K562 (cell line): ENCODE measurements at regions not wholly inside any gene's neighbourhood (a gene's known extent, or its start where the extent isn't known, plus 50 kb on each side); places are given as distances from the start of the nearest gene placed in this dataset.

Source experiments
- ATAC-seq: fragments of 200-7000 bp; cut with Tn5 transposase; 3 replicates; pipeline ENCODE4 v1.9.1; 2020; ENCODE audit warnings: moderate library complexity
- BruUV-seq: library from RNA; stranded (reverse); fragments of 400-500 nt; replicated peaks from 2 replicates; lab custom pipeline; 2021; lab: Mats Ljungman, UMichigan
- CTCF ChIA-PET: fragments of 300-600 bp; formaldehyde crosslinking; extraction: SDS; loops from one replicate; lab custom pipeline; 2021; ENCODE audit warnings: low intra/inter-chr PET ratio; lab: Yijun Ruan, JAX
- POLR2A ChIA-PET: fragments of 300-600, 350-650 bp; sonication (Branson Sonifier 250); formaldehyde crosslinking; extraction: SDS; loops from one replicate; lab custom pipeline; 2021; ENCODE audit warnings: antibody characterized with exemption, inconsistent platforms; lab: Yijun Ruan, JAX
- DNase-seq, 4 experiments: peaks; one replicate each; pipeline versions ENCODE4 v3.0.0 to v3.0.0-alpha.2; 2011 to 2018; ENCODE audit warnings: low spot score in 3 of 4, mixed read lengths in 3 of 4; ENCODE audit errors: extremely low read depth in 1 of 4
- FAIRE-seq: peaks from 2 replicates; lab custom pipeline; 2011; peaks lifted over from hg19 to GRCh38; lab: Jason Lieb, UNC
- H2AFZ ChIP-seq: 2 replicates; pipeline ENCODE4 v1.6.0; 2011; ENCODE audit warnings: low read depth, low read length, control low read depth, inconsistent platforms
- H3K27ac ChIP-seq: fragments of 200-600 bp; 3 replicates; pipeline ENCODE4 v1.8.0; 2011; ENCODE audit warnings: low read depth, mild to moderate bottlenecking, control low read depth, inconsistent platforms, low read length, moderate library complexity, mixed read lengths; ENCODE audit errors: extremely low read depth
- H3K27me3 ChIP-seq, 2 experiments: fragments of 300-600 bp in 1 of 2; 2 replicates in 1 of 2; 3 replicates in 1 of 2; pipeline versions ENCODE4 v1.6.0 to v1.8.0; 2011; ENCODE audit warnings: inconsistent platforms in 2 of 2, low read length in 2 of 2, mild to moderate bottlenecking in 1 of 2, mixed read lengths in 1 of 2, moderate library complexity in 1 of 2; ENCODE audit not compliant: control insufficient read depth in 2 of 2, insufficient read depth in 2 of 2
- H3K36me3 ChIP-seq: fragments of 300-600 bp; 3 replicates; pipeline ENCODE4 v1.8.0; 2011; ENCODE audit warnings: mild to moderate bottlenecking, low read length, inconsistent platforms; ENCODE audit not compliant: control insufficient read depth, insufficient read depth
- H3K4me1 ChIP-seq, 2 experiments: fragments of 200-600 bp in 1 of 2; replicated peaks in 1 of 2; 2 replicates in 1 of 2; 3 replicates in 1 of 2; pipeline versions ENCODE4 v1.5.1 to v1.8.0; 2011; ENCODE audit warnings: inconsistent platforms in 2 of 2, low read length in 2 of 2, mild to moderate bottlenecking in 1 of 2, mixed read lengths in 1 of 2, moderate library complexity in 1 of 2; ENCODE audit not compliant: control insufficient read depth in 2 of 2, insufficient read depth in 2 of 2
- H3K4me2 ChIP-seq: 2 replicates; pipeline ENCODE4 v1.6.1; 2011; ENCODE audit warnings: low read length, control low read depth, inconsistent platforms, mixed read lengths; ENCODE audit not compliant: insufficient read depth
- H3K4me3 ChIP-seq: fragments of 200-600 bp; sonication (generic), shearing (Covaris generic); 2 replicates; pipeline ENCODE4 v1.5.1; 2016; ENCODE audit warnings: control low read depth, inconsistent platforms
- H3K79me2 ChIP-seq: fragments of 200-600 bp; 3 replicates; pipeline ENCODE4 v1.8.0; 2011; ENCODE audit warnings: low read length, inconsistent platforms; ENCODE audit not compliant: control insufficient read depth, insufficient read depth
- H3K9ac ChIP-seq, 2 experiments: 2 replicates each; pipeline versions ENCODE4 v1.6.0 to v1.6.1; 2011; ENCODE audit warnings: low read depth in 2 of 2, low read length in 2 of 2, control low read depth in 1 of 2, inconsistent platforms in 1 of 2, mild to moderate bottlenecking in 1 of 2, mixed read lengths in 1 of 2; ENCODE audit not compliant: insufficient read depth in 1 of 2
- H3K9me1 ChIP-seq: one replicate; pipeline ENCODE4 v1.6.0; 2011; ENCODE audit warnings: inconsistent platforms, mild to moderate bottlenecking, low read length, moderate library complexity; ENCODE audit not compliant: control insufficient read depth, insufficient read depth
- H3K9me3 ChIP-seq: replicated peaks from 2 replicates; pipeline ENCODE4 v1.5.1; 2011; ENCODE audit warnings: low read depth, low read length, inconsistent platforms; ENCODE audit not compliant: control insufficient read depth, insufficient read depth
- H4K20me1 ChIP-seq: replicated peaks from 2 replicates; pipeline ENCODE4 v1.6.1; 2011; ENCODE audit warnings: low read length, inconsistent platforms, mixed read lengths; ENCODE audit not compliant: control insufficient read depth, insufficient read depth
- HNRNPL ChIP-seq: fragments of 200-400 bp; formaldehyde crosslinking; IDR thresholded peaks from 2 replicates; pipeline ENCODE4 v1.6.1; 2017; ENCODE audit warnings: low read depth, mild to moderate bottlenecking, low read length
- JUN ChIP-seq, 2 experiments: sonication (generic) in 1 of 2; formaldehyde crosslinking in 1 of 2; IDR thresholded peaks; 2 replicates each; pipeline versions ENCODE4 v1.6.1 to v1.8.0; 2012 to 2022; ENCODE audit warnings: borderline replicate concordance in 2 of 2, mild to moderate bottlenecking in 2 of 2, improper control_type of control experiment in 1 of 2, low read depth in 1 of 2, low read length in 1 of 2, missing genetic modification reagents in 1 of 2
- NFIX ChIP-seq: fragments of 250-450 bp; sonication (Bioruptor Pico); IDR thresholded peaks from 2 replicates; pipeline ENCODE4 v1.4.0; 2020; ENCODE audit warnings: low read depth, mild to moderate bottlenecking, moderate library complexity
- RUNX1 ChIP-seq: sonication (generic); IDR thresholded peaks from 2 replicates; pipeline ENCODE4 v1.6.1; 2016; ENCODE audit warnings: antibody characterized with exemption, low read depth
- ZNF212 ChIP-seq: fragments of 450-650 bp; formaldehyde crosslinking; IDR thresholded peaks from 2 replicates; pipeline ENCODE4 v1.4.0; 2020; ENCODE audit warnings: mild to moderate bottlenecking
- ZNF778 ChIP-seq: fragments of 450-650 bp; formaldehyde crosslinking; IDR thresholded peaks from 2 replicates; pipeline ENCODE4 v1.4.0; 2020; ENCODE audit warnings: mild to moderate bottlenecking, moderate library complexity
- WGBS: fragments of 100-300 bp; shearing (Covaris generic); methylation state at CpG from one replicate; pipeline ENCODE4 v1.1.6; 2016; ENCODE audit warnings: low coverage, mixed read lengths; ENCODE audit not compliant: insufficient coverage; ENCODE audit errors: missing lambda C conversion rate; 5-methylcytosine and 5-hydroxymethylcytosine counted together
- in situ Hi-C: fragments of 300-500 bp; cut with MboI; formaldehyde crosslinking; loops from 4 replicates; pipeline ENCODE4 v1.15.0; 2018; ENCODE audit warnings: inconsistent platforms, mixed read lengths
- intact Hi-C: fragments of 100-400 bp; cut with micrococcal nuclease; formaldehyde crosslinking; loops from 2 replicates; pipeline ENCODE4 v1.14.2; 2022
- TF ChIP-seq, protein P1 (sequence below), 2 experiments: IDR thresholded peaks in 1 of 2; conservative IDR thresholded peaks in 1 of 2; 2 replicates each; pipeline ENCODE4 v1.6.1; 2016; ENCODE audit warnings: low read depth in 2 of 2, mild to moderate bottlenecking in 1 of 2, missing compliant biosample characterization in 1 of 2, missing genetic modification characterization in 1 of 2, moderate library complexity in 1 of 2
- TF ChIP-seq, protein P2 (sequence below): fragments of 450-650 bp; IDR thresholded peaks from 2 replicates; pipeline ENCODE4 v1.6.1; 2016
- TF ChIP-seq, protein P3 (sequence below): fragments of 250-450 bp; sonication (Bioruptor Pico); IDR thresholded peaks from 2 replicates; pipeline ENCODE4 v1.8.0; 2022; ENCODE audit warnings: moderate library complexity, mild to moderate bottlenecking, inconsistent platforms
- TF ChIP-seq, protein P4 (sequence below): fragments of 450-650 bp; IDR thresholded peaks from 2 replicates; pipeline ENCODE4 v1.6.1; 2017; ENCODE audit warnings: mild to moderate bottlenecking, moderate library complexity
- TF ChIP-seq, protein P5 (sequence below): IDR thresholded peaks from 2 replicates; pipeline ENCODE4 v1.6.1; 2012; ENCODE audit warnings: low read depth, low read length, improper control_type of control experiment, borderline replicate concordance

DNA sequence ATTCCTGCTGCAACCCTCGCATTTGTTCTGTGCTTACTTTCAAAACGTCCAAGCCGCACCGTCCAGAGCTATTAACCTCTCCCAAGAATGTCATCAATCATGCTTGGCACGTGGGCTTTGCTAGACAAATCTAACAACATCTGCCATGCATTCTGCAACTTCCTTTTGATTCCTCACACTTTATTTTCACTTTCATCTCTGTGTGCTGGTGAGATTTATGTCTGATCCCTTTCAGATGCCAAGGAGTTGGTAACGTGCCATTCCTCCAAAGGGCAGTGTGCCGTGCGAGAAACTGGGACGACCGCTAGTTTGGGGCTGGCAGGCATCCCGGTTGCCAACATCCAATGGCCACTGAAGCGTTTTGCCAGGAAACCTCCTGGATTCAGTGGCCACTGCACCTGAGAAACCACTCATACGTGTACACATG is 230.0 kb upstream of the PARD3B start (continued):
- TF ChIP-seq, protein P1, sequence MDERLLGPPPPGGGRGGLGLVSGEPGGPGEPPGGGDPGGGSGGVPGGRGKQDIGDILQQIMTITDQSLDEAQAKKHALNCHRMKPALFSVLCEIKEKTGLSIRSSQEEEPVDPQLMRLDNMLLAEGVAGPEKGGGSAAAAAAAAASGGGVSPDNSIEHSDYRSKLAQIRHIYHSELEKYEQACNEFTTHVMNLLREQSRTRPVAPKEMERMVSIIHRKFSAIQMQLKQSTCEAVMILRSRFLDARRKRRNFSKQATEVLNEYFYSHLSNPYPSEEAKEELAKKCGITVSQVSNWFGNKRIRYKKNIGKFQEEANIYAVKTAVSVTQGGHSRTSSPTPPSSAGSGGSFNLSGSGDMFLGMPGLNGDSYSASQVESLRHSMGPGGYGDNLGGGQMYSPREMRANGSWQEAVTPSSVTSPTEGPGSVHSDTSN (CRISPR knock-in tag; IDR thresholded peaks at IDR 0.05; ENCODE audit: low read depth) = no peak
- TF ChIP-seq, protein P1 (tag; conservative IDR thresholded peaks at IDR 0.05; ENCODE audit: low read depth) = peak; percentile 42; the same call in 1 of the 2 replicates
- TF ChIP-seq, protein P2, sequence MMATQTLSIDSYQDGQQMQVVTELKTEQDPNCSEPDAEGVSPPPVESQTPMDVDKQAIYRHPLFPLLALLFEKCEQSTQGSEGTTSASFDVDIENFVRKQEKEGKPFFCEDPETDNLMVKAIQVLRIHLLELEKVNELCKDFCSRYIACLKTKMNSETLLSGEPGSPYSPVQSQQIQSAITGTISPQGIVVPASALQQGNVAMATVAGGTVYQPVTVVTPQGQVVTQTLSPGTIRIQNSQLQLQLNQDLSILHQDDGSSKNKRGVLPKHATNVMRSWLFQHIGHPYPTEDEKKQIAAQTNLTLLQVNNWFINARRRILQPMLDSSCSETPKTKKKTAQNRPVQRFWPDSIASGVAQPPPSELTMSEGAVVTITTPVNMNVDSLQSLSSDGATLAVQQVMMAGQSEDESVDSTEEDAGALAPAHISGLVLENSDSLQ = peak; percentile 13; the same call in 1 of the 2 replicates

DNA sequence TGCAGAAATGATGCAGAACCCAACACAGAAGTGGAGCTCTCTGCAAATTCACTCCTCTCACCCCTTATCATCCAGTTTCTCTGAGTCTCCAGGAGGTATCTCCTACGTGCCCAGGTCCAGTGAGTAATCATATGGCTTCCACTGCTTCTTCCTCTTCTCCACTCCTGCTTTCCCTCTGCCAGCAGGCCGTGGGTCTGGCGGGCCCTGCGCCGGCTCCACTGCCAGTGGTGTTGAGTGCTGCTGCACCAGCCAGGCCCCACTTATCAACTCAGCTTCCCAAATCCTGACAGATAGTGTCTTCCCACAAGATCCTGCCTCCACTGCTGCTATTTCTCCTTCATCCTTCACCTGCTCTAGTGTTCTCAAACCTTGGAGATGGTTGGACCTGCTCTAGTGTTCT is 227.6 kb upstream of the PARD3B start:
- in situ Hi-C loops (loop anchor here (25.0 kb wide), 1 partner anchor 1620 kb away; no protein-coding TSS in a partner anchor), intact Hi-C loops (no loop called here)
- H2AFZ ChIP-seq = no peak overlapping the region
- no peaks in the 10 kb centered on the region for H3K4me1 ChIP-seq
- CTCF ChIA-PET = interaction anchor here (0.6 kb wide), 1 partner anchor 201 kb away, joined by 4 read pairs; no protein-coding TSS in a partner anchor
- H3K9me3 ChIP-seq = no peaks in the 10 kb centered on the region
- H3K27ac ChIP-seq = no peak overlapping the region
- H3K9me1 ChIP-seq = no peaks in the 10 kb centered on the region
- ATAC-seq (no peak), DNase-seq (no peak), FAIRE-seq (no peak)
- H3K4me3 ChIP-seq = no peak overlapping the region
- no peak overlapping the region for H3K9ac ChIP-seq
- POLR2A ChIA-PET = no interaction called here
- H3K36me3 ChIP-seq = no peaks in the 10 kb centered on the region
- WGBS = 12% methylated on average over 5 of the region's 5 CpGs
- no TSS peak for BruUV-seq
- no peaks in the 10 kb centered on the region for H4K20me1 ChIP-seq
- 0 out of 5 replicates have a peak, but pooled peaks cover 2 to 4% of the 10 kb centered on the region in 2 experiments for H3K27me3 ChIP-seq
- no peak overlapping the region for H3K4me2 ChIP-seq
- H3K79me2 ChIP-seq = no peaks in the 10 kb centered on the region
- TF ChIP-seq, protein P3, sequence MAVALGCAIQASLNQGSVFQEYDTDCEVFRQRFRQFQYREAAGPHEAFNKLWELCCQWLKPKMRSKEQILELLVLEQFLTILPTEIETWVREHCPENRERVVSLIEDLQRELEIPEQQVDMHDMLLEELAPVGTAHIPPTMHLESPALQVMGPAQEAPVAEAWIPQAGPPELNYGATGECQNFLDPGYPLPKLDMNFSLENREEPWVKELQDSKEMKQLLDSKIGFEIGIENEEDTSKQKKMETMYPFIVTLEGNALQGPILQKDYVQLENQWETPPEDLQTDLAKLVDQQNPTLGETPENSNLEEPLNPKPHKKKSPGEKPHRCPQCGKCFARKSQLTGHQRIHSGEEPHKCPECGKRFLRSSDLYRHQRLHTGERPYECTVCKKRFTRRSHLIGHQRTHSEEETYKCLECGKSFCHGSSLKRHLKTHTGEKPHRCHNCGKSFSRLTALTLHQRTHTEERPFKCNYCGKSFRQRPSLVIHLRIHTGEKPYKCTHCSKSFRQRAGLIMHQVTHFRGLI (CRISPR knock-in tag) = no peak
- TF ChIP-seq ZNF212 (CRISPR knock-in tag) = no peak
- TF ChIP-seq RUNX1 = no peak
- TF ChIP-seq JUN (IDR thresholded peaks at IDR 0.05; ENCODE audit: borderline replicate concordance, low read depth, low read length) = no peak
- TF ChIP-seq JUN (CRISPR knock-in tag; IDR thresholded peaks at IDR 0.05; ENCODE audit: borderline replicate concordance) = no peak
- no peak for TF ChIP-seq ZNF778 (CRISPR knock-in tag)
- no peak for TF ChIP-seq HNRNPL
- TF ChIP-seq NFIX = no peak
- TF ChIP-seq, protein P4, sequence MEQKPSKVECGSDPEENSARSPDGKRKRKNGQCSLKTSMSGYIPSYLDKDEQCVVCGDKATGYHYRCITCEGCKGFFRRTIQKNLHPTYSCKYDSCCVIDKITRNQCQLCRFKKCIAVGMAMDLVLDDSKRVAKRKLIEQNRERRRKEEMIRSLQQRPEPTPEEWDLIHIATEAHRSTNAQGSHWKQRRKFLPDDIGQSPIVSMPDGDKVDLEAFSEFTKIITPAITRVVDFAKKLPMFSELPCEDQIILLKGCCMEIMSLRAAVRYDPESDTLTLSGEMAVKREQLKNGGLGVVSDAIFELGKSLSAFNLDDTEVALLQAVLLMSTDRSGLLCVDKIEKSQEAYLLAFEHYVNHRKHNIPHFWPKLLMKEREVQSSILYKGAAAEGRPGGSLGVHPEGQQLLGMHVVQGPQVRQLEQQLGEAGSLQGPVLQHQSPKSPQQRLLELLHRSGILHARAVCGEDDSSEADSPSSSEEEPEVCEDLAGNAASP = no peak
- TF ChIP-seq, protein P5, sequence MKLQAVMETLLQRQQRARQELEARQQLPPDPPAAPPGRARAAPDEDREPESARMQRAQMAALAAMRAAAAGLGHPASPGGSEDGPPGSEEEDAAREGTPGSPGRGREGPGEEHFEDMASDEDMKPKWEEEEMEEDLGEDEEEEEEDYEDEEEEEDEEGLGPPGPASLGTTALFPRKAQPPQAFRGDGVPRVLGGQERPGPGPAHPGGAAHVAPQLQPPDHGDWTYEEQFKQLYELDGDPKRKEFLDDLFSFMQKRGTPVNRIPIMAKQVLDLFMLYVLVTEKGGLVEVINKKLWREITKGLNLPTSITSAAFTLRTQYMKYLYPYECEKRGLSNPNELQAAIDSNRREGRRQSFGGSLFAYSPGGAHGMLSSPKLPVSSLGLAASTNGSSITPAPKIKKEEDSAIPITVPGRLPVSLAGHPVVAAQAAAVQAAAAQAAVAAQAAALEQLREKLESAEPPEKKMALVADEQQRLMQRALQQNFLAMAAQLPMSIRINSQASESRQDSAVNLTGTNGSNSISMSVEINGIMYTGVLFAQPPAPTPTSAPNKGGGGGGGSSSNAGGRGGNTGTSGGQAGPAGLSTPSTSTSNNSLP = no peak
